IMR-90 (cell line): ENCODE measurements at regions not wholly inside any gene's neighbourhood (a gene's known extent, or its start where the extent isn't known, plus 50 kb on each side); places are given as distances from the start of the nearest gene placed in this dataset.
A peak's percentile ranks its signal among the peaks of the same experiment; 100 is the strongest.
"Not testable (repeated sequence)": the region's sequence is repeated elsewhere in the genome, so short reads cannot be mapped to it uniquely, and the experiment has no call there.

Experiments used
- ATAC-seq: fragments of 200-7000 bp; cut with Tn5 transposase; 2 replicates; pipeline ENCODE4 v1.9.1; 2020; ENCODE audit warnings: low read depth, mild to moderate bottlenecking, moderate library complexity
- BruUV-seq: library from RNA; stranded (reverse); fragments of 400-500 nt; replicated peaks from 2 replicates; lab custom pipeline; 2021; lab: Mats Ljungman, UMichigan
- CTCF ChIA-PET: fragments of 300-600 bp; formaldehyde crosslinking; extraction: SDS; loops from one replicate; lab custom pipeline; 2021; ENCODE audit warnings: antibody characterized with exemption; lab: Yijun Ruan, JAX
- POLR2A ChIA-PET: fragments of 300-600 bp; sonication (Branson Sonifier 250); formaldehyde crosslinking; loops from one replicate; lab custom pipeline; 2022; ENCODE audit warnings: antibody characterized with exemption; ENCODE audit not compliant: unreplicated experiment; lab: Charles Lee
- DNase-seq: peaks from one replicate; pipeline ENCODE4 v3.0.0; 2013
- H2AFZ ChIP-seq: replicated peaks from 2 replicates; pipeline ENCODE3; 2013; ENCODE audit warnings: low read length, mild to moderate bottlenecking; ENCODE audit not compliant: poor library complexity
- H2AK5ac ChIP-seq: 2 replicates; pipeline ENCODE4 v1.6.1; 2013; ENCODE audit warnings: low read depth, low read length, inconsistent platforms
- H2AK9ac ChIP-seq: replicated peaks from 2 replicates; pipeline ENCODE3; 2013; ENCODE audit warnings: mild to moderate bottlenecking, low read depth, low read length, moderate library complexity; ENCODE audit not compliant: poor library complexity
- H2BK120ac ChIP-seq: 2 replicates; pipeline ENCODE4 v1.6.1; 2013; ENCODE audit warnings: low read depth, low read length, inconsistent platforms
- H2BK15ac ChIP-seq: 3 replicates; pipeline ENCODE4 v1.6.1; 2013; ENCODE audit warnings: low read depth, low read length, inconsistent platforms
- H2BK20ac ChIP-seq: 2 replicates; pipeline ENCODE4 v1.6.1; 2013; ENCODE audit warnings: low read depth, mild to moderate bottlenecking, inconsistent platforms, low read length, moderate library complexity
- H2BK5ac ChIP-seq: 2 replicates; pipeline ENCODE4 v1.6.1; 2013; ENCODE audit warnings: mild to moderate bottlenecking, low read depth, low read length, inconsistent platforms; ENCODE audit not compliant: poor library complexity, severe bottlenecking
- H3K14ac ChIP-seq: replicated peaks from 2 replicates; pipeline ENCODE4 v1.6.1; 2013; ENCODE audit warnings: low read depth, low read length, inconsistent platforms
- H3K18ac ChIP-seq: 2 replicates; pipeline ENCODE4 v1.6.1; 2013; ENCODE audit warnings: low read depth, low read length, control low read depth
- H3K23ac ChIP-seq: 2 replicates; pipeline ENCODE4 v1.6.1; 2013; ENCODE audit warnings: low read depth, low read length, inconsistent platforms
- H3K27ac ChIP-seq: 2 replicates; pipeline ENCODE4 v1.5.1; 2013; ENCODE audit warnings: mild to moderate bottlenecking, control low read depth, low read length; ENCODE audit not compliant: insufficient read depth
- H3K27me3 ChIP-seq: 2 replicates; pipeline ENCODE4 v1.6.1; 2013; ENCODE audit warnings: low read length; ENCODE audit not compliant: control insufficient read depth, insufficient read depth
- H3K36me3 ChIP-seq: 2 replicates; pipeline ENCODE4 v1.6.1; 2013; ENCODE audit warnings: low read length, mixed read lengths; ENCODE audit not compliant: control insufficient read depth, insufficient read depth
- H3K4ac ChIP-seq: 2 replicates; pipeline ENCODE4 v1.6.1; 2013; ENCODE audit warnings: low read depth, low read length, inconsistent platforms
- H3K4me1 ChIP-seq: 2 replicates; pipeline ENCODE4 v1.6.1; 2013; ENCODE audit warnings: low read length, mixed read lengths; ENCODE audit not compliant: control insufficient read depth, insufficient read depth
- H3K4me2 ChIP-seq: 2 replicates; pipeline ENCODE4 v1.6.1; 2013; ENCODE audit warnings: low read depth, mild to moderate bottlenecking, control low read depth, low read length, moderate library complexity
- H3K4me3 ChIP-seq: 2 replicates; pipeline ENCODE4 v1.5.1; 2013; ENCODE audit warnings: low read depth, mild to moderate bottlenecking, control low read depth, low read length, moderate library complexity; ENCODE audit not compliant: insufficient read depth
- H3K56ac ChIP-seq: 2 replicates; pipeline ENCODE4 v1.6.1; 2013; ENCODE audit warnings: low read length, inconsistent platforms; ENCODE audit not compliant: insufficient read depth; ENCODE audit errors: extremely low read depth
- H3K79me1 ChIP-seq, 2 experiments: 2 replicates each; pipeline ENCODE4 v1.6.1; 2013; ENCODE audit warnings: low read length in 2 of 2, inconsistent platforms in 1 of 2, low read depth in 1 of 2
- H3K9ac ChIP-seq: 2 replicates; pipeline ENCODE4 v1.6.1; 2013; ENCODE audit warnings: low read depth, low read length, control low read depth
- H3K9me1 ChIP-seq: 2 replicates; pipeline ENCODE4 v1.6.1; 2013; ENCODE audit warnings: low read length, inconsistent platforms; ENCODE audit not compliant: insufficient read depth
- H3K9me3 ChIP-seq: 2 replicates; pipeline ENCODE4 v1.6.1; 2013; ENCODE audit warnings: low read length; ENCODE audit not compliant: control insufficient read depth, insufficient read depth
- H4K20me1 ChIP-seq: 2 replicates; pipeline ENCODE4 v1.6.1; 2013; ENCODE audit warnings: low read length, inconsistent platforms; ENCODE audit not compliant: insufficient read depth
- H4K5ac ChIP-seq: 2 replicates; pipeline ENCODE4 v1.6.1; 2013; ENCODE audit warnings: mild to moderate bottlenecking, low read depth, low read length, control low read depth
- H4K8ac ChIP-seq, 2 experiments: 2 replicates each; pipeline ENCODE4 v1.6.1; 2013; ENCODE audit warnings: low read depth in 2 of 2, low read length in 2 of 2, control low read depth in 1 of 2, inconsistent platforms in 1 of 2
- H4K91ac ChIP-seq: 2 replicates; pipeline ENCODE4 v1.6.1; 2013; ENCODE audit warnings: low read depth, low read length, inconsistent platforms; ENCODE audit not compliant: insufficient read depth
- POLR2A ChIP-seq: IDR thresholded peaks from 2 replicates; pipeline ENCODE4 v1.6.1; 2012; ENCODE audit warnings: mild to moderate bottlenecking, low read depth, low read length
- WGBS, 2 experiments: methylation state at CpG; one replicate each; pipeline versions ENCODE4 v1.1.5 to v1.1.7; 2013; ENCODE audit warnings: missing lambda C conversion rate in 2 of 2; ENCODE audit not compliant: insufficient read length in 1 of 2; ENCODE audit errors: extremely low coverage in 2 of 2; 5-methylcytosine and 5-hydroxymethylcytosine counted together
- dilution Hi-C: fragments of 300-500 bp; cut with HindIII; formaldehyde crosslinking; loops from one replicate; pipeline ENCODE4 v1.14.3; 2018; ENCODE audit warnings: low sequenced_read_pairs; ENCODE audit not compliant: unreplicated experiment
- in situ Hi-C: fragments of 300-500 bp; cut with MboI; formaldehyde crosslinking; loops from 3 replicates; pipeline ENCODE4 v1.14.3; 2019; ENCODE audit warnings: low sequenced_read_pairs, inconsistent platforms, mixed read lengths
- intact Hi-C: fragments of 100-400 bp; cut with micrococcal nuclease; formaldehyde crosslinking; loops from 2 replicates; pipeline ENCODE4 v1.10.0; 2022

GRCh38 chr6:106782536-106783285 lies 153.3 kb downstream of the QRSL1 start:
- H3K9ac ChIP-seq, result no peak overlapping the region
- DNase-seq (no peak), ATAC-seq (no peak)
- no peak overlapping the region for H3K18ac ChIP-seq
- no peak overlapping the region for H4K91ac ChIP-seq
- H3K4ac ChIP-seq, result no peak overlapping the region
- H3K4me3 ChIP-seq, result no peak overlapping the region
- no peak overlapping the region for H2AK9ac ChIP-seq
- BruUV-seq, result no TSS peak
- no peak overlapping the region for H2BK15ac ChIP-seq
- no peak for TF ChIP-seq POLR2A
- ChIA-PET CTCF (interaction anchor here (0.5 kb wide), 1 partner anchor 161 kb away, joined by 3 read pairs; no protein-coding TSS in a partner anchor), POLR2A (no interaction called here)
- no peak overlapping the region for H2BK20ac ChIP-seq
- H2BK120ac ChIP-seq, result no peak overlapping the region
- no peaks in the 10 kb centered on the region for H3K36me3 ChIP-seq
- no peaks in the 10 kb centered on the region for H3K4me1 ChIP-seq
- dilution Hi-C loops, result no loop called here
- no peak overlapping the region for H3K27ac ChIP-seq
- H3K9me1 ChIP-seq, result no peaks in the 10 kb centered on the region
- no peak overlapping the region for H3K23ac ChIP-seq
- in situ Hi-C loops, result no loop called here
- H3K56ac ChIP-seq, result no peak overlapping the region
- intact Hi-C loops, result no loop called here
- 40% methylated on average over 1 of the region's 13 CpGs; no CpG with 5 or more reads in 1 of the 2 experiments for WGBS, 2 experiments
- no peak overlapping the region for H2AK5ac ChIP-seq
- H3K14ac ChIP-seq, result no peak overlapping the region
- H2AFZ ChIP-seq, result peak overlapping the region; percentile 63
- peaks cover 2% of the 10 kb centered on the region for H3K27me3 ChIP-seq
- no peaks in the 10 kb centered on the region for H3K79me1 ChIP-seq
- H4K20me1 ChIP-seq, result no peaks in the 10 kb centered on the region
- H2BK5ac ChIP-seq, result no peak overlapping the region
- no peak overlapping the region for H4K5ac ChIP-seq
- H4K8ac ChIP-seq, result no peak overlapping the region
- no peaks in the 10 kb centered on the region for H3K9me3 ChIP-seq
- H3K4me2 ChIP-seq, result no peak overlapping the region

- H3K4me2 ChIP-seq, DNase-seq, H4K20me1 ChIP-seq, H3K18ac ChIP-seq, H3K23ac ChIP-seq, H2BK20ac ChIP-seq, H3K56ac ChIP-seq, H3K9me1 ChIP-seq, dilution Hi-C loops, H3K36me3 ChIP-seq, H3K4ac ChIP-seq, H3K79me1 ChIP-seq, H3K9me3 ChIP-seq, H4K8ac ChIP-seq, H2BK5ac ChIP-seq, H2AK9ac ChIP-seq, H3K4me1 ChIP-seq, intact Hi-C loops, H3K27me3 ChIP-seq, CTCF ChIA-PET, H3K27ac ChIP-seq, BruUV-seq, H2AK5ac ChIP-seq, H4K91ac ChIP-seq, H2BK15ac ChIP-seq, H2BK120ac ChIP-seq, H2AFZ ChIP-seq, H3K9ac ChIP-seq, in situ Hi-C loops, H3K4me3 ChIP-seq, H4K5ac ChIP-seq, POLR2A ChIA-PET, ATAC-seq, H3K14ac ChIP-seq: not testable (repeated sequence)
Measured at GRCh38 chr6:106779552-106779951, 150.2 kb downstream of the QRSL1 start.
